ENCODE measurements at regions not wholly inside any gene's neighbourhood (a gene's known extent, or its start where the extent isn't known, plus 50 kb on each side); places are given as distances from the start of the nearest gene placed in this dataset.

DNA sequence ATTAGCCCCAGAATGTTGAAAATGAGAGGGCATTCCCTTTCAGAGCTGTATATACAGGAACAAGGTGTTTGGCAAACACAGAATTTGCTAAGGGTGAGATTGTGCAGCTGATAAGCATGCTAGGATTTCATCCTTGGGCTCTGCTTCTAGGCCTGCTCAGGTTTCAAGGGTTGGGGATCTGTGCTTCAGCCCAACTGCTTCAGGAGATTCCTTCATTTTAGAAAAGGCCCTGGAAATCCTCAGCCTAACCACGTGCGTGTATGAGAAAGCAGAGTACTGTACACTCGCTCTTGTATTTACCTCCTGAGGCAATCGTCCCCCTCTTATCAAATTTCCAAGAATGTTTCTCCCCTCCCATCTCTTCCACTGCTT lies 291.6 kb upstream of the ARGLU1 start:
- TF ChIP-seq, protein P1, sequence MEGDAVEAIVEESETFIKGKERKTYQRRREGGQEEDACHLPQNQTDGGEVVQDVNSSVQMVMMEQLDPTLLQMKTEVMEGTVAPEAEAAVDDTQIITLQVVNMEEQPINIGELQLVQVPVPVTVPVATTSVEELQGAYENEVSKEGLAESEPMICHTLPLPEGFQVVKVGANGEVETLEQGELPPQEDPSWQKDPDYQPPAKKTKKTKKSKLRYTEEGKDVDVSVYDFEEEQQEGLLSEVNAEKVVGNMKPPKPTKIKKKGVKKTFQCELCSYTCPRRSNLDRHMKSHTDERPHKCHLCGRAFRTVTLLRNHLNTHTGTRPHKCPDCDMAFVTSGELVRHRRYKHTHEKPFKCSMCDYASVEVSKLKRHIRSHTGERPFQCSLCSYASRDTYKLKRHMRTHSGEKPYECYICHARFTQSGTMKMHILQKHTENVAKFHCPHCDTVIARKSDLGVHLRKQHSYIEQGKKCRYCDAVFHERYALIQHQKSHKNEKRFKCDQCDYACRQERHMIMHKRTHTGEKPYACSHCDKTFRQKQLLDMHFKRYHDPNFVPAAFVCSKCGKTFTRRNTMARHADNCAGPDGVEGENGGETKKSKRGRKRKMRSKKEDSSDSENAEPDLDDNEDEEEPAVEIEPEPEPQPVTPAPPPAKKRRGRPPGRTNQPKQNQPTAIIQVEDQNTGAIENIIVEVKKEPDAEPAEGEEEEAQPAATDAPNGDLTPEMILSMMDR (IDR thresholded peaks at IDR 0.05 in 2 of 3, conservative IDR thresholded peaks at IDR 0.05 in 1 of 3; ENCODE audit: borderline replicate concordance in 1 of 3, insufficient read depth in 1 of 3, low read depth in 2 of 3, low read length in 2 of 3) = no peak
- no peak for TF ChIP-seq RAD21 (IDR thresholded peaks at IDR 0.05; ENCODE audit: low read depth)
- TF ChIP-seq EZH2phosphoT487 (IDR thresholded peaks at IDR 0.05; ENCODE audit: borderline replicate concordance) = no peak
- TF ChIP-seq YY1 (IDR thresholded peaks at IDR 0.05; ENCODE audit: extremely low read depth, insufficient replicate concordance, low read depth, low read length) = no peak
- no peak for TF ChIP-seq SRF (IDR thresholded peaks at IDR 0.05; ENCODE audit: low read depth)
- no peak for TF ChIP-seq ZNF274 (IDR thresholded peaks at IDR 0.05; ENCODE audit: low read depth, low read length)
- TF ChIP-seq POLR2A (IDR thresholded peaks at IDR 0.05; ENCODE audit: borderline replicate concordance, extremely low read depth, insufficient read depth, insufficient read length) = no peak
